A549 (cell line): ENCODE measurements at regions not wholly inside any gene's neighbourhood (a gene's known extent, or its start where the extent isn't known, plus 50 kb on each side); places are given as distances from the start of the nearest gene placed in this dataset.

Experiments
- CHD2 ChIP-seq: fragments of 150-350 bp; IDR thresholded peaks from 2 replicates; pipeline ENCODE4 v1.6.1; 2014; ENCODE audit warnings: low read length; ENCODE audit not compliant: partially characterized antibody
- CTCF ChIP-seq: fragments of >200 bp; sonication (Bioruptor Twin); formaldehyde crosslinking; IDR thresholded peaks from 3 replicates; pipeline ENCODE4 v1.5.1; 2016
- E2F6 ChIP-seq: IDR thresholded peaks from 2 replicates; pipeline ENCODE4 v1.6.1; 2012; ENCODE audit warnings: low read depth, borderline replicate concordance
- KDM1A ChIP-seq: fragments of 200-600 bp; sonication (generic); IDR thresholded peaks from 2 replicates; pipeline ENCODE4 v1.6.1; 2016; ENCODE audit warnings: low read depth, mild to moderate bottlenecking
- NR3C1 ChIP-seq: fragments of >200 bp; sonication (Bioruptor Twin); formaldehyde crosslinking; IDR thresholded peaks from 3 replicates; pipeline ENCODE4 v1.6.1; 2017
- POLR2A ChIP-seq: IDR thresholded peaks from 2 replicates; pipeline ENCODE4 v1.6.1; 2012; ENCODE audit warnings: mild to moderate bottlenecking, low read length
- POLR2AphosphoS2 ChIP-seq: conservative IDR thresholded peaks from 2 replicates; pipeline ENCODE4 v1.6.1; 2012; ENCODE audit warnings: low read length, improper control_type of control experiment, inconsistent platforms
- RAD21 ChIP-seq, 2 experiments: fragments of >200 bp in 1 of 2; sonication (Bioruptor Twin) in 1 of 2; formaldehyde crosslinking in 1 of 2; IDR thresholded peaks in 1 of 2; conservative IDR thresholded peaks in 1 of 2; 2 replicates in 1 of 2; 3 replicates in 1 of 2; pipeline ENCODE4 v1.6.1; 2012 to 2018; ENCODE audit warnings: inconsistent platforms in 1 of 2
- RCOR1 ChIP-seq: fragments of 150-350 bp; IDR thresholded peaks from 2 replicates; pipeline ENCODE4 v1.6.1; 2014; ENCODE audit warnings: antibody characterized with exemption, low read length, low read depth
- REST ChIP-seq: fragments of 200-600 bp; sonication (generic); IDR thresholded peaks from 2 replicates; pipeline ENCODE4 v1.6.1; 2016; ENCODE audit warnings: antibody characterized with exemption, mild to moderate bottlenecking, moderate library complexity
- RFX5 ChIP-seq: fragments of 450-650 bp; IDR thresholded peaks from 2 replicates; pipeline ENCODE4 v1.7.1; 2014; ENCODE audit warnings: antibody characterized with exemption, mild to moderate bottlenecking, moderate library complexity
- ZNF302 ChIP-seq: fragments of 250-450 bp; sonication (Bioruptor Pico); IDR thresholded peaks from 2 replicates; pipeline ENCODE4 v1.9.0; 2021; ENCODE audit warnings: inconsistent platforms, mild to moderate bottlenecking, moderate library complexity

DNA sequence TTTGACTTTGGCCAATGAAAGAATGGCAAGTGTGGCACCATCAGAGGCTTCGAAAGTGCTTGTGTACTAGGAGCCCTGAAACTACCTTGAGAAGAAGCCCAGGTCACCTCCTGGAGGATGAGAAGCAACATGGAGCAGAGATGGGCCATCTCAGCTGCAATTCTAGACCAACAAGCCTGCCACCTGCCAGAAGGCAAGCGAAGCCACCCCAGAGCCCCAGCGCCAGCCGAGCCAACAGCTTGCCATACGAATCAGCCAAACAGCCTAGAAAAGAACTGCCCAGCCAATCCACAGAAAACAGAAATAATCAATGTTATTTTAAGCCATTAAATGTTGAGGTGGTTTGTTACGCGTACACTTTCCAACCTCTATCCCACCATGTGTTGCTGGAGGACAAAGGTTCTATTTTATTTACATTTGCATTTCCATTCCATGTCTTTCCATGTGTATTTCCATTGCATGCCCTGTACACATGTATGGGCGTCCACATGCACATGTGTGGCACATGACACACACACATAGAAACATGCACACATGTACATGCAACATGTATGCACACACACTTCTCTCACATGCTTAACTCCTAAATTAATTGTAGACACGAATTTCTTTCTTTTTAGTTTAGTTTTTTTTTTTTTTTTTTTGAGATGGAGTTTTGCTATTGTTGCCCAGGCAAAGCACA is 144.3 kb upstream of the TNRC6C start:
- TF ChIP-seq RFX5: no peak
- TF ChIP-seq POLR2A: no peak
- TF ChIP-seq KDM1A: no peak
- no peak for TF ChIP-seq CTCF
- TF ChIP-seq CHD2: no peak
- TF ChIP-seq ZNF302 (CRISPR knock-in tag): no peak
- no peak for TF ChIP-seq REST
- TF ChIP-seq POLR2AphosphoS2: no peak
- no peak for TF ChIP-seq NR3C1
- TF ChIP-seq E2F6: no peak
- TF ChIP-seq RAD21 (conservative IDR thresholded peaks at IDR 0.05 in 1 of 2, IDR thresholded peaks at IDR 0.05 in 1 of 2): no peak
- TF ChIP-seq RCOR1: no peak
